K562 (cell line): ENCODE measurements at regions not wholly inside any gene's neighbourhood (a gene's known extent, or its start where the extent isn't known, plus 50 kb on each side); places are given as distances from the start of the nearest gene placed in this dataset.

ENCODE experiments used
- ATAC-seq: fragments of 200-7000 bp; cut with Tn5 transposase; 3 replicates; pipeline ENCODE4 v1.9.1; 2020; ENCODE audit warnings: moderate library complexity
- BruUV-seq: library from RNA; stranded (reverse); fragments of 400-500 nt; replicated peaks from 2 replicates; lab custom pipeline; 2021; lab: Mats Ljungman, UMichigan
- CTCF ChIA-PET: fragments of 300-600 bp; formaldehyde crosslinking; extraction: SDS; loops from one replicate; lab custom pipeline; 2021; ENCODE audit warnings: low intra/inter-chr PET ratio; lab: Yijun Ruan, JAX
- POLR2A ChIA-PET: fragments of 300-600, 350-650 bp; sonication (Branson Sonifier 250); formaldehyde crosslinking; extraction: SDS; loops from one replicate; lab custom pipeline; 2021; ENCODE audit warnings: antibody characterized with exemption, inconsistent platforms; lab: Yijun Ruan, JAX
- DNase-seq, 4 experiments: peaks; one replicate each; pipeline versions ENCODE4 v3.0.0 to v3.0.0-alpha.2; 2011 to 2018; ENCODE audit warnings: low spot score in 3 of 4, mixed read lengths in 3 of 4; ENCODE audit errors: extremely low read depth in 1 of 4
- FAIRE-seq: peaks from 2 replicates; lab custom pipeline; 2011; peaks lifted over from hg19 to GRCh38; lab: Jason Lieb, UNC
- H2AFZ ChIP-seq: 2 replicates; pipeline ENCODE4 v1.6.0; 2011; ENCODE audit warnings: low read depth, low read length, control low read depth, inconsistent platforms
- H3K27ac ChIP-seq: fragments of 200-600 bp; 3 replicates; pipeline ENCODE4 v1.8.0; 2011; ENCODE audit warnings: low read depth, mild to moderate bottlenecking, control low read depth, inconsistent platforms, low read length, moderate library complexity, mixed read lengths; ENCODE audit errors: extremely low read depth
- H3K27me3 ChIP-seq, 2 experiments: fragments of 300-600 bp in 1 of 2; 2 replicates in 1 of 2; 3 replicates in 1 of 2; pipeline versions ENCODE4 v1.6.0 to v1.8.0; 2011; ENCODE audit warnings: inconsistent platforms in 2 of 2, low read length in 2 of 2, mild to moderate bottlenecking in 1 of 2, mixed read lengths in 1 of 2, moderate library complexity in 1 of 2; ENCODE audit not compliant: control insufficient read depth in 2 of 2, insufficient read depth in 2 of 2
- H3K36me3 ChIP-seq: fragments of 300-600 bp; 3 replicates; pipeline ENCODE4 v1.8.0; 2011; ENCODE audit warnings: mild to moderate bottlenecking, low read length, inconsistent platforms; ENCODE audit not compliant: control insufficient read depth, insufficient read depth
- H3K4me1 ChIP-seq, 2 experiments: fragments of 200-600 bp in 1 of 2; replicated peaks in 1 of 2; 2 replicates in 1 of 2; 3 replicates in 1 of 2; pipeline versions ENCODE4 v1.5.1 to v1.8.0; 2011; ENCODE audit warnings: inconsistent platforms in 2 of 2, low read length in 2 of 2, mild to moderate bottlenecking in 1 of 2, mixed read lengths in 1 of 2, moderate library complexity in 1 of 2; ENCODE audit not compliant: control insufficient read depth in 2 of 2, insufficient read depth in 2 of 2
- H3K4me2 ChIP-seq: 2 replicates; pipeline ENCODE4 v1.6.1; 2011; ENCODE audit warnings: low read length, control low read depth, inconsistent platforms, mixed read lengths; ENCODE audit not compliant: insufficient read depth
- H3K4me3 ChIP-seq: fragments of 200-600 bp; sonication (generic), shearing (Covaris generic); 2 replicates; pipeline ENCODE4 v1.5.1; 2016; ENCODE audit warnings: control low read depth, inconsistent platforms
- H3K79me2 ChIP-seq: fragments of 200-600 bp; 3 replicates; pipeline ENCODE4 v1.8.0; 2011; ENCODE audit warnings: low read length, inconsistent platforms; ENCODE audit not compliant: control insufficient read depth, insufficient read depth
- H3K9ac ChIP-seq, 2 experiments: 2 replicates each; pipeline versions ENCODE4 v1.6.0 to v1.6.1; 2011; ENCODE audit warnings: low read depth in 2 of 2, low read length in 2 of 2, control low read depth in 1 of 2, inconsistent platforms in 1 of 2, mild to moderate bottlenecking in 1 of 2, mixed read lengths in 1 of 2; ENCODE audit not compliant: insufficient read depth in 1 of 2
- H3K9me1 ChIP-seq: one replicate; pipeline ENCODE4 v1.6.0; 2011; ENCODE audit warnings: inconsistent platforms, mild to moderate bottlenecking, low read length, moderate library complexity; ENCODE audit not compliant: control insufficient read depth, insufficient read depth
- H3K9me3 ChIP-seq: replicated peaks from 2 replicates; pipeline ENCODE4 v1.5.1; 2011; ENCODE audit warnings: low read depth, low read length, inconsistent platforms; ENCODE audit not compliant: control insufficient read depth, insufficient read depth
- H4K20me1 ChIP-seq: replicated peaks from 2 replicates; pipeline ENCODE4 v1.6.1; 2011; ENCODE audit warnings: low read length, inconsistent platforms, mixed read lengths; ENCODE audit not compliant: control insufficient read depth, insufficient read depth
- CHCHD3 ChIP-seq: fragments of 250-450 bp; sonication (Bioruptor Pico); IDR thresholded peaks from 2 replicates; pipeline ENCODE4 v2.1.2; 2022; ENCODE audit warnings: mild to moderate bottlenecking
- ELF2 ChIP-seq: fragments of 250-450 bp; sonication (Bioruptor Pico); IDR thresholded peaks from 2 replicates; pipeline ENCODE4 v1.5.0; 2021; ENCODE audit warnings: mild to moderate bottlenecking
- NR2F6 ChIP-seq: fragments of 450-650 bp; formaldehyde crosslinking; IDR thresholded peaks from 2 replicates; pipeline ENCODE4 v1.4.0; 2020; ENCODE audit warnings: mild to moderate bottlenecking
- WGBS: fragments of 100-300 bp; shearing (Covaris generic); methylation state at CpG from one replicate; pipeline ENCODE4 v1.1.6; 2016; ENCODE audit warnings: low coverage, mixed read lengths; ENCODE audit not compliant: insufficient coverage; ENCODE audit errors: missing lambda C conversion rate; 5-methylcytosine and 5-hydroxymethylcytosine counted together
- in situ Hi-C: fragments of 300-500 bp; cut with MboI; formaldehyde crosslinking; loops from 4 replicates; pipeline ENCODE4 v1.15.0; 2018; ENCODE audit warnings: inconsistent platforms, mixed read lengths
- intact Hi-C: fragments of 100-400 bp; cut with micrococcal nuclease; formaldehyde crosslinking; loops from 2 replicates; pipeline ENCODE4 v1.14.2; 2022
- TF ChIP-seq, protein P1 (sequence below): fragments of 450-650 bp; conservative IDR thresholded peaks from 2 replicates; pipeline ENCODE4 v1.6.1; 2016; ENCODE audit warnings: missing genetic modification characterization, low read depth, mild to moderate bottlenecking, control low read depth, missing compliant biosample characterization
- TF ChIP-seq, protein P2 (sequence below): fragments of 250-450 bp; sonication (Bioruptor Pico); IDR thresholded peaks from 2 replicates; pipeline ENCODE4 v1.5.0; 2021

DNA sequence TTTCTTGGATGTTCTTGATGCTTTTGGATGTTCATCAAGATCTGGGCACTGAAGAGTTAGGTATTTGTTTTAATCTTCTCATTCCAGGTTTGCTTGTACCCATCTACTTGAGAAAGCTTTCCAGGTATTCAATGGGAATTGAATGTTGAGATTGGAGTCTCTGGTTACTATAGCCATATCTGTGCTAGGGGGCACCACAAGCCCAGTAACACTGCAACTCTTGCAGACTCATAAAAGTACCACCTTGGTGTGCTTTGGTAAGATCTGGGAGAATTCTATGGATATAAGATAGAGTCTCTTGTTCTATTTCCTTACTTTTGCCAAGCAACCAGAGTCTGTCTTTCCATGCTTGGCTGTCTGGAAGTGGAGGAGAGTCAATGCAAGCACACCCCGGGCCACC lies 518.9 kb upstream of the VRK2 start:
- ChIA-PET POLR2A (no interaction called here), CTCF (no interaction called here)
- Histone ChIP-seq H4K20me1 (no peaks in the 10 kb centered on the region), H3K27me3 (no peaks in the 10 kb centered on the region), H3K4me3 (no peak overlapping the region), H3K36me3 (no peaks in the 10 kb centered on the region), H3K9me1 (no peaks in the 10 kb centered on the region), H3K4me2 (no peak overlapping the region), H3K79me2 (no peaks in the 10 kb centered on the region), H3K9me3 (no peaks in the 10 kb centered on the region), H2AFZ (no peak overlapping the region), H3K4me1 (no peaks in the 10 kb centered on the region), H3K27ac (no peak overlapping the region), H3K9ac (no peak overlapping the region)
- no peak for ATAC-seq
- intact Hi-C loops (no loop called here), in situ Hi-C loops (no loop called here)
- 0% methylated on average over 1 of the region's 1 CpG for WGBS
- no peak for FAIRE-seq
- DNase-seq, result no peak
- no peak for TF ChIP-seq ELF2
- TF ChIP-seq, protein P1, sequence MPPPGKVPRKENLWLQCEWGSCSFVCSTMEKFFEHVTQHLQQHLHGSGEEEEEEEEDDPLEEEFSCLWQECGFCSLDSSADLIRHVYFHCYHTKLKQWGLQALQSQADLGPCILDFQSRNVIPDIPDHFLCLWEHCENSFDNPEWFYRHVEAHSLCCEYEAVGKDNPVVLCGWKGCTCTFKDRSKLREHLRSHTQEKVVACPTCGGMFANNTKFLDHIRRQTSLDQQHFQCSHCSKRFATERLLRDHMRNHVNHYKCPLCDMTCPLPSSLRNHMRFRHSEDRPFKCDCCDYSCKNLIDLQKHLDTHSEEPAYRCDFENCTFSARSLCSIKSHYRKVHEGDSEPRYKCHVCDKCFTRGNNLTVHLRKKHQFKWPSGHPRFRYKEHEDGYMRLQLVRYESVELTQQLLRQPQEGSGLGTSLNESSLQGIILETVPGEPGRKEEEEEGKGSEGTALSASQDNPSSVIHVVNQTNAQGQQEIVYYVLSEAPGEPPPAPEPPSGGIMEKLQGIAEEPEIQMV (tag), result no peak
- TF ChIP-seq NR2F6 (CRISPR knock-in tag), result no peak
- TF ChIP-seq, protein P2, sequence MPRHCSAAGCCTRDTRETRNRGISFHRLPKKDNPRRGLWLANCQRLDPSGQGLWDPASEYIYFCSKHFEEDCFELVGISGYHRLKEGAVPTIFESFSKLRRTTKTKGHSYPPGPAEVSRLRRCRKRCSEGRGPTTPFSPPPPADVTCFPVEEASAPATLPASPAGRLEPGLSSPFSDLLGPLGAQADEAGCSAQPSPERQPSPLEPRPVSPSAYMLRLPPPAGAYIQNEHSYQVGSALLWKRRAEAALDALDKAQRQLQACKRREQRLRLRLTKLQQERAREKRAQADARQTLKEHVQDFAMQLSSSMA (CRISPR knock-in tag), result no peak
- TF ChIP-seq CHCHD3, result no peak
- no TSS peak for BruUV-seq
